Thyroid gland (tissue), 4 donors: ENCODE measurements at regions not wholly inside any gene's neighbourhood (a gene's known extent, or its start where the extent isn't known, plus 50 kb on each side); places are given as distances from the start of the nearest gene placed in this dataset.

Experiments used
- CTCF ChIP-seq, 6 experiments: fragments of 200-600 bp in 3 of 6; fragments of 450-650 bp in 3 of 6; sonication (generic) in 3 of 6; IDR thresholded peaks; one replicate each; pipeline ENCODE4 v1.5.1; 2016 to 2019; ENCODE audit warnings: antibody characterized with exemption in 6 of 6, mild to moderate bottlenecking in 2 of 6, inconsistent platforms in 1 of 6, moderate library complexity in 1 of 6
- POLR2A ChIP-seq, 2 donors: fragments of 450-650 bp; IDR thresholded peaks; one replicate each; pipeline ENCODE4 v1.6.1; 2017; ENCODE audit warnings: antibody characterized with exemption in 2 of 2, mild to moderate bottlenecking in 2 of 2, moderate library complexity in 1 of 2

- TF ChIP-seq POLR2A (IDR thresholded peaks at IDR 0.05) (no peak), CTCF (IDR thresholded peaks at IDR 0.05) (no peak)
Measured at GRCh38 chr11:22546746-22547145, 78.9 kb downstream of the FANCF start.
